H1 (cell line): ENCODE measurements at regions not wholly inside any gene's neighbourhood (a gene's known extent, or its start where the extent isn't known, plus 50 kb on each side); places are given as distances from the start of the nearest gene placed in this dataset.

Source experiments
- CTCF ChIA-PET: fragments of 300-600 bp; sonication (Branson Sonifier 250); formaldehyde crosslinking; loops from one replicate; lab custom pipeline; 2021; ENCODE audit not compliant: partially characterized antibody; lab: Charles Lee
- POLR2A ChIA-PET: fragments of 300-600 bp; sonication (Branson Sonifier 250); formaldehyde crosslinking; loops from one replicate; lab custom pipeline; 2021; ENCODE audit warnings: inconsistent platforms; ENCODE audit not compliant: partially characterized antibody; lab: Charles Lee
- DNase-seq, 2 experiments: peaks; one replicate each; pipeline versions ENCODE4 v3.0.0 to v3.0.0-alpha.2; 2010 to 2022; ENCODE audit warnings: low spot score in 2 of 2, low read depth in 1 of 2, mixed read lengths in 1 of 2
- FAIRE-seq: peaks from 2 replicates; lab custom pipeline; 2011; peaks lifted over from hg19 to GRCh38; lab: Jason Lieb, UNC
- H2AFZ ChIP-seq: 2 replicates; pipeline ENCODE4 v1.8.1; 2012; ENCODE audit warnings: low read length, inconsistent platforms
- H2AK5ac ChIP-seq: 2 replicates; pipeline ENCODE4 v1.6.1; 2013; ENCODE audit warnings: low read depth, low read length
- H2BK120ac ChIP-seq: replicated peaks from 2 replicates; pipeline ENCODE3; 2013; ENCODE audit warnings: low read depth, low read length, inconsistent platforms
- H2BK12ac ChIP-seq: 2 replicates; pipeline ENCODE4 v1.6.1; 2013; ENCODE audit warnings: low read depth, low read length
- H2BK15ac ChIP-seq: 2 replicates; pipeline ENCODE4 v1.6.1; 2013; ENCODE audit warnings: low read length
- H2BK20ac ChIP-seq: 2 replicates; pipeline ENCODE4 v1.6.1; 2013; ENCODE audit warnings: low read length
- H2BK5ac ChIP-seq: 2 replicates; pipeline ENCODE4 v1.6.1; 2013; ENCODE audit warnings: low read depth, low read length
- H3K14ac ChIP-seq: 2 replicates; pipeline ENCODE4 v1.6.1; 2013; ENCODE audit warnings: inconsistent platforms; ENCODE audit not compliant: insufficient read length
- H3K18ac ChIP-seq: 2 replicates; pipeline ENCODE4 v1.6.1; 2013; ENCODE audit warnings: low read length; ENCODE audit errors: extremely low read depth
- H3K23ac ChIP-seq: 2 replicates; pipeline ENCODE4 v1.6.1; 2013; ENCODE audit warnings: inconsistent platforms; ENCODE audit not compliant: insufficient read length
- H3K23me2 ChIP-seq: 2 replicates; pipeline ENCODE4 v1.6.1; 2013; ENCODE audit warnings: low read depth, low read length
- H3K27ac ChIP-seq: 2 replicates; pipeline ENCODE4 v1.6.1; 2011; ENCODE audit warnings: low read depth, low read length, inconsistent platforms
- H3K27me3 ChIP-seq, 4 experiments: replicated peaks in 1 of 4; 1 replicate in 1 of 4; 2 replicates in 3 of 4; pipeline versions ENCODE4 v1.6.1 to v1.8.1; 2011 to 2013; ENCODE audit warnings: low read length in 3 of 4, mild to moderate bottlenecking in 3 of 4, inconsistent platforms in 2 of 4, mixed read lengths in 2 of 4, moderate library complexity in 1 of 4; ENCODE audit not compliant: control insufficient read depth in 3 of 4, insufficient read depth in 3 of 4; ENCODE audit errors: extremely low read depth in 1 of 4
- H3K36me3 ChIP-seq, 4 experiments: 2 replicates each; pipeline versions ENCODE4 v1.6.1 to v1.8.1; 2011 to 2013; ENCODE audit warnings: mild to moderate bottlenecking in 4 of 4, low read length in 3 of 4, moderate library complexity in 2 of 4, control low read depth in 1 of 4, inconsistent platforms in 1 of 4; ENCODE audit not compliant: insufficient read depth in 4 of 4, control insufficient read depth in 2 of 4
- H3K4ac ChIP-seq: replicated peaks from 2 replicates; pipeline ENCODE3; 2013; ENCODE audit warnings: low read length, low read depth, mixed read lengths, inconsistent platforms; ENCODE audit not compliant: insufficient read length
- H3K4me1 ChIP-seq, 4 experiments: replicated peaks in 1 of 4; 1 replicate in 1 of 4; 2 replicates in 3 of 4; pipeline versions ENCODE4 v1.6.1 to v1.8.1; 2011 to 2013; ENCODE audit warnings: low read length in 3 of 4, inconsistent platforms in 2 of 4, mixed read lengths in 1 of 4; ENCODE audit not compliant: insufficient read depth in 4 of 4, control insufficient read depth in 3 of 4
- H3K4me2 ChIP-seq, 2 experiments: 2 replicates each; pipeline versions ENCODE4 v1.6.1 to v1.8.1; 2011 to 2013; ENCODE audit warnings: low read depth in 2 of 2, low read length in 2 of 2, control low read depth in 1 of 2, inconsistent platforms in 1 of 2, mild to moderate bottlenecking in 1 of 2; ENCODE audit not compliant: insufficient read depth in 1 of 2
- H3K4me3 ChIP-seq, 4 experiments: fragments of 200-600, 300-600 bp in 1 of 4; sonication (generic), shearing (Covaris generic), sonication (Bioruptor Twin) in 1 of 4; 2 replicates each; pipeline versions ENCODE4 v1.5.1 to v1.8.1; 2011 to 2016; ENCODE audit warnings: low read length in 4 of 4, low read depth in 3 of 4, control low read depth in 2 of 4, inconsistent platforms in 2 of 4, mild to moderate bottlenecking in 2 of 4, mixed read lengths in 1 of 4, moderate library complexity in 1 of 4; ENCODE audit not compliant: insufficient read depth in 2 of 4; ENCODE audit errors: extremely low read depth in 1 of 4
- H3K56ac ChIP-seq: replicated peaks from 2 replicates; pipeline ENCODE3; 2013; ENCODE audit warnings: low read depth, mild to moderate bottlenecking, mixed read lengths, low read length, inconsistent platforms; ENCODE audit not compliant: insufficient read length
- H3K79me1 ChIP-seq: 2 replicates; pipeline ENCODE4 v1.6.1; 2013; ENCODE audit warnings: low read depth, low read length, control low read depth
- H3K79me2 ChIP-seq, 2 experiments: 2 replicates each; pipeline versions ENCODE4 v1.6.1 to v1.8.1; 2012 to 2013; ENCODE audit warnings: low read length in 2 of 2, mild to moderate bottlenecking in 2 of 2, inconsistent platforms in 1 of 2; ENCODE audit not compliant: insufficient read depth in 2 of 2, control insufficient read depth in 1 of 2
- H3K9ac ChIP-seq, 4 experiments: replicated peaks in 1 of 4; 1 replicate in 1 of 4; 2 replicates in 3 of 4; pipeline versions ENCODE4 v1.6.1 to v1.8.1; 2011 to 2013; ENCODE audit warnings: low read depth in 3 of 4, low read length in 3 of 4, control low read depth in 2 of 4, mild to moderate bottlenecking in 2 of 4, moderate library complexity in 2 of 4, inconsistent platforms in 1 of 4; ENCODE audit errors: extremely low read depth in 1 of 4
- H3K9me3 ChIP-seq, 2 experiments: 2 replicates each; pipeline versions ENCODE4 v1.6.1 to v1.8.1; 2012 to 2013; ENCODE audit warnings: mild to moderate bottlenecking in 2 of 2, moderate library complexity in 2 of 2, control low read depth in 1 of 2, inconsistent platforms in 1 of 2, low read depth in 1 of 2, low read length in 1 of 2, mixed read lengths in 1 of 2; ENCODE audit not compliant: insufficient read depth in 2 of 2
- H4K20me1 ChIP-seq, 2 experiments: replicated peaks in 1 of 2; 2 replicates each; pipeline versions ENCODE3 to v1.8.1; 2011 to 2013; ENCODE audit warnings: inconsistent platforms in 2 of 2, low read length in 2 of 2, mild to moderate bottlenecking in 1 of 2; ENCODE audit not compliant: insufficient read depth in 2 of 2, control insufficient read depth in 1 of 2
- H4K5ac ChIP-seq: 2 replicates; pipeline ENCODE4 v1.6.1; 2013; ENCODE audit warnings: low read length, low read depth, mixed read lengths, inconsistent platforms; ENCODE audit not compliant: insufficient read length
- H4K8ac ChIP-seq: 2 replicates; pipeline ENCODE4 v1.8.0; 2013; ENCODE audit warnings: mild to moderate bottlenecking, moderate library complexity, low read length, inconsistent platforms; ENCODE audit not compliant: insufficient read depth; ENCODE audit errors: extremely low read depth
- H4K91ac ChIP-seq: replicated peaks from 2 replicates; pipeline ENCODE3; 2013; ENCODE audit warnings: low read length, mixed read lengths, inconsistent platforms; ENCODE audit not compliant: insufficient read length
- BACH1 ChIP-seq: IDR thresholded peaks from 2 replicates; pipeline ENCODE4 v1.6.1; 2012; ENCODE audit warnings: low read length, improper control_type of control experiment
- BRCA1 ChIP-seq: IDR thresholded peaks from 2 replicates; pipeline ENCODE4 v1.6.1; 2012; ENCODE audit warnings: low read depth, low read length, improper control_type of control experiment
- CREB1 ChIP-seq: IDR thresholded peaks from 2 replicates; pipeline ENCODE4 v1.6.1; 2012; ENCODE audit warnings: inconsistent platforms
- CTCF ChIP-seq, 3 experiments: IDR thresholded peaks; 1 replicate in 2 of 3; 2 replicates in 1 of 3; pipeline versions ENCODE4 v1.5.1 to v1.6.1; 2011; ENCODE audit warnings: low read length in 3 of 3, mild to moderate bottlenecking in 3 of 3, inconsistent platforms in 2 of 3, low read depth in 1 of 3, moderate library complexity in 1 of 3; ENCODE audit not compliant: insufficient read depth in 1 of 3; ENCODE audit errors: control extremely low read depth in 1 of 3
- EGR1 ChIP-seq: IDR thresholded peaks from 2 replicates; pipeline ENCODE4 v1.6.1; 2011; ENCODE audit warnings: low read depth, low read length, borderline replicate concordance
- EZH2 ChIP-seq: fragments of 200-600 bp; sonication (generic); IDR thresholded peaks from 2 replicates; pipeline ENCODE4 v1.7.1; 2012; ENCODE audit warnings: low read depth, mild to moderate bottlenecking, moderate library complexity, low read length, inconsistent platforms; ENCODE audit not compliant: severe bottlenecking
- FOSL1 ChIP-seq: IDR thresholded peaks from 2 replicates; pipeline ENCODE4 v1.6.1; 2011; ENCODE audit warnings: mild to moderate bottlenecking, low read depth, low read length, moderate library complexity; ENCODE audit not compliant: insufficient read depth
- RBBP5 ChIP-seq: IDR thresholded peaks from 2 replicates; pipeline ENCODE4 v1.7.1; 2012; ENCODE audit warnings: low read depth, mild to moderate bottlenecking, inconsistent platforms, low read length, moderate library complexity, borderline replicate concordance
- RNF2 ChIP-seq: fragments of 200-900, 300-1000 bp; sonication (generic); IDR thresholded peaks from 2 replicates; pipeline ENCODE4 v1.7.1; 2016; ENCODE audit warnings: borderline replicate concordance, low read depth, mild to moderate bottlenecking, antibody characterized with exemption, low read length; ENCODE audit not compliant: poor library complexity, severe bottlenecking; ENCODE audit errors: missing control alignments
- SP1 ChIP-seq: IDR thresholded peaks from 2 replicates; pipeline ENCODE4 v1.6.1; 2011; ENCODE audit warnings: low read depth, low read length
- SUZ12 ChIP-seq: fragments of 200-600 bp; sonication (generic); IDR thresholded peaks from 2 replicates; pipeline ENCODE4 v1.6.1; 2012; ENCODE audit warnings: mild to moderate bottlenecking, inconsistent platforms, low read length, moderate library complexity, mixed read lengths
- TAF1 ChIP-seq: IDR thresholded peaks from 2 replicates; pipeline ENCODE4 v1.6.1; 2011; ENCODE audit warnings: mild to moderate bottlenecking, low read depth, low read length
- YY1 ChIP-seq: IDR thresholded peaks from 2 replicates; pipeline ENCODE4 v1.6.1; 2011; ENCODE audit warnings: low read depth, mild to moderate bottlenecking, low read length
- WGBS, 2 experiments: shearing (Covaris generic) in 1 of 2; methylation state at CpG; one replicate each; pipeline versions ENCODE4 v1.1.6 to v1.1.7; 2013 to 2015; ENCODE audit warnings: low lambda C conversion rate in 2 of 2, mixed read lengths in 2 of 2, inconsistent platforms in 1 of 2, low coverage in 1 of 2, missing lambda C conversion rate in 1 of 2; ENCODE audit not compliant: insufficient replicate concordance in 2 of 2, insufficient coverage in 1 of 2, insufficient read length in 1 of 2; ENCODE audit errors: extremely low coverage in 1 of 2, missing lambda C conversion rate in 1 of 2; 5-methylcytosine and 5-hydroxymethylcytosine counted together

- 88% methylated on average over 14 of the region's 14 CpGs; no CpG with 5 or more reads in 1 of the 2 experiments for WGBS, 2 experiments
- TF ChIP-seq TAF1: no peak
- TF ChIP-seq EGR1: no peak
- no peak for TF ChIP-seq CTCF (IDR thresholded peaks at IDR 0.05; ENCODE audit: control extremely low read depth in 1 of 3, insufficient read depth in 1 of 3, low read depth in 1 of 3, low read length in 3 of 3)
- TF ChIP-seq BRCA1: no peak
- no peak for TF ChIP-seq CREB1
- TF ChIP-seq SUZ12: no peak
- no peak for TF ChIP-seq SP1
- TF ChIP-seq BACH1: no peak
- TF ChIP-seq EZH2: no peak
- TF ChIP-seq YY1: no peak
- no peak for TF ChIP-seq FOSL1
- no peak for TF ChIP-seq RBBP5
- TF ChIP-seq RNF2: no peak
These were observed 118.7 kb upstream of the CCNG1 start for GRCh38 chr5:163318707-163319106.

More at GRCh38 chr5:163318707-163319106, 118.7 kb upstream of the CCNG1 start:
- Histone ChIP-seq H4K5ac (no peak overlapping the region), H4K20me1 (no peaks in the 10 kb centered on the region), H3K36me3 (no peaks in the 10 kb centered on the region), H3K79me1 (no peaks in the 10 kb centered on the region), H3K27ac (no peak overlapping the region), H3K9ac (no peak overlapping the region), H3K27me3 (no peaks in the 10 kb centered on the region), H2BK15ac (no peak overlapping the region), H4K8ac (no peak overlapping the region), H3K14ac (no peak overlapping the region), H3K4me1 (no peaks in the 10 kb centered on the region), H3K23me2 (no peaks in the 10 kb centered on the region), H2BK12ac (no peak overlapping the region), H2BK120ac (no peak overlapping the region), H4K91ac (no peak overlapping the region), H3K4ac (no peak overlapping the region), H2AFZ (no peak overlapping the region), H3K79me2 (no peaks in the 10 kb centered on the region), H2BK5ac (no peak overlapping the region), H3K4me3 (no peak overlapping the region), H3K23ac (no peak overlapping the region), H3K4me2 (no peak overlapping the region), H2BK20ac (no peak overlapping the region), H3K18ac (no peak overlapping the region), H2AK5ac (no peak overlapping the region), H3K9me3 (no peaks in the 10 kb centered on the region), H3K56ac (no peak overlapping the region)
- ChIA-PET CTCF (no interaction called here), POLR2A (no interaction called here)
- no peak for DNase-seq
- no peak for FAIRE-seq
